ENCODE measurements at regions not wholly inside any gene's neighbourhood (a gene's known extent, or its start where the extent isn't known, plus 50 kb on each side); places are given as distances from the start of the nearest gene placed in this dataset.
"Not testable (repeated sequence)": the region's sequence is repeated elsewhere in the genome, so short reads cannot be mapped to it uniquely, and the experiment has no call there.

GRCh38 chr18:6537475-6537874 is 122.8 kb upstream of the L3MBTL4 start:
- no peak for DNase-seq

- not testable (repeated sequence) for DNase-seq
Measured at GRCh38 chr18:6541131-6541679, 126.5 kb upstream of the L3MBTL4 start.

- DNase-seq, result no peak
Measured at GRCh38 chr18:6542296-6542695, 127.6 kb upstream of the L3MBTL4 start.

GRCh38 chr18:6543330-6543908 is 128.7 kb upstream of the L3MBTL4 start:
- no peak for DNase-seq

- DNase-seq, result no peak
Measured at GRCh38 chr18:6546229-6546628, 131.5 kb upstream of the L3MBTL4 start.

GRCh38 chr18:6547476-6547875 is 132.8 kb upstream of the L3MBTL4 start:
- DNase-seq, result no peak

- no peak for DNase-seq
Measured at GRCh38 chr18:6553234-6553900, 138.7 kb upstream of the L3MBTL4 start.

GRCh38 chr18:6557057-6557769 is 142.5 kb upstream of the L3MBTL4 start:
- DNase-seq, result no peak

- DNase-seq, result no peak
Measured at GRCh38 chr18:6557770-6558248, 143.1 kb upstream of the L3MBTL4 start.

- DNase-seq, result no peak
Measured at GRCh38 chr18:6558446-6559156, 143.9 kb upstream of the L3MBTL4 start.

GRCh38 chr18:6559296-6559695 is 144.6 kb upstream of the L3MBTL4 start:
- no peak for DNase-seq

GRCh38 chr18:6561016-6561415 is 146.3 kb upstream of the L3MBTL4 start:
- DNase-seq, result no peak

- no peak for DNase-seq
Measured at GRCh38 chr18:6561420-6561861, 146.7 kb upstream of the L3MBTL4 start.

- DNase-seq, result no peak
Measured at GRCh38 chr18:6561862-6562291, 147.2 kb upstream of the L3MBTL4 start.

- no peak for DNase-seq
Measured at GRCh38 chr18:6563896-6564295, 149.2 kb upstream of the L3MBTL4 start.

- no peak for DNase-seq
Measured at GRCh38 chr18:6564950-6565814, 150.5 kb upstream of the L3MBTL4 start.

GRCh38 chr18:6565815-6566081 is 151.0 kb upstream of the L3MBTL4 start:
- DNase-seq, result no peak

- DNase-seq, result no peak
Measured at GRCh38 chr18:6566338-6566911, 151.7 kb upstream of the L3MBTL4 start.

- no peak for DNase-seq
Measured at GRCh38 chr18:6569813-6570212, 155.1 kb upstream of the L3MBTL4 start.

- no peak for DNase-seq
Measured at GRCh38 chr18:6570581-6571238, 156.0 kb upstream of the L3MBTL4 start.

GRCh38 chr18:6571239-6571602 is 156.5 kb upstream of the L3MBTL4 start:
- no peak for DNase-seq

All from stimulated activated CD4-positive, alpha-beta T cell treated with anti-CD3 and anti-CD28 coated beads, Interleukin-15, amount 100 ng/mL, for 24 hours (primary cell).